ENCODE measurements at regions not wholly inside any gene's neighbourhood (a gene's known extent, or its start where the extent isn't known, plus 50 kb on each side); places are given as distances from the start of the nearest gene placed in this dataset.

GRCh38 chr7:15764851-15765382, 78.4 kb upstream of the MEOX2 start:
- no peak overlapping the region for H3K4me3 ChIP-seq (ENCODE audit: low read depth, low read length)
- no peak for TF ChIP-seq CTCF (IDR thresholded peaks at IDR 0.05; ENCODE audit: borderline replicate concordance, insufficient read depth, low read depth, low read length)

- no peak for TF ChIP-seq CTCF (IDR thresholded peaks at IDR 0.05; ENCODE audit: borderline replicate concordance, insufficient read depth, low read depth, low read length)
- H3K4me3 ChIP-seq (ENCODE audit: low read depth, low read length) = no peak overlapping the region
Observed at GRCh38 chr7:15764010-15764409, 77.5 kb upstream of the MEOX2 start.

GRCh38 chr7:15757041-15758000, 70.8 kb upstream of the MEOX2 start:
- no peak overlapping the region for H3K4me3 ChIP-seq (ENCODE audit: low read depth, low read length)
- TF ChIP-seq CTCF (IDR thresholded peaks at IDR 0.05; ENCODE audit: borderline replicate concordance, insufficient read depth, low read depth, low read length) = no peak

GRCh38 chr7:15755061-15755460, 68.6 kb upstream of the MEOX2 start:
- no peak overlapping the region for H3K4me3 ChIP-seq (ENCODE audit: low read depth, low read length)
- TF ChIP-seq CTCF (IDR thresholded peaks at IDR 0.05; ENCODE audit: borderline replicate concordance, insufficient read depth, low read depth, low read length) = no peak

GRCh38 chr7:15753887-15754579, 67.5 kb upstream of the MEOX2 start:
- H3K4me3 ChIP-seq (ENCODE audit: low read depth, low read length) = no peak overlapping the region
- no peak for TF ChIP-seq CTCF (IDR thresholded peaks at IDR 0.05; ENCODE audit: borderline replicate concordance, insufficient read depth, low read depth, low read length)

GRCh38 chr7:15752377-15752776, 65.9 kb upstream of the MEOX2 start:
- no peak overlapping the region for H3K4me3 ChIP-seq (ENCODE audit: low read depth, low read length)
- TF ChIP-seq CTCF (IDR thresholded peaks at IDR 0.05; ENCODE audit: borderline replicate concordance, insufficient read depth, low read depth, low read length) = no peak

All from GM12875 (cell line).